GM12878 (cell line): ENCODE measurements at regions not wholly inside any gene's neighbourhood (a gene's known extent, or its start where the extent isn't known, plus 50 kb on each side); places are given as distances from the start of the nearest gene placed in this dataset.
A peak's percentile ranks its signal among the peaks of the same experiment; 100 is the strongest.

Experiments
- ATAC-seq: fragments of 200-7000 bp; cut with Tn5 transposase; 3 replicates; pipeline ENCODE4 v1.9.1; 2020; ENCODE audit warnings: mild to moderate bottlenecking, moderate library complexity
- BruUV-seq: library from RNA; stranded (reverse); fragments of 400-500 nt; replicated peaks from 2 replicates; lab custom pipeline; 2021; lab: Mats Ljungman, UMichigan
- CTCF ChIA-PET: fragments of 300-600 bp; sonication (Branson Sonifier 250); formaldehyde crosslinking; extraction: SDS; loops from one replicate; lab custom pipeline; 2021; ENCODE audit warnings: inconsistent platforms; lab: Yijun Ruan, JAX
- POLR2A ChIA-PET: fragments of 350-600 bp; formaldehyde crosslinking; extraction: SDS; loops from one replicate; lab custom pipeline; 2021; ENCODE audit warnings: inconsistent platforms; lab: Charles Lee
- RAD21 ChIA-PET: fragments of 300-600 bp; sonication (Branson Sonifier 250); formaldehyde crosslinking; loops from one replicate; lab custom pipeline; 2023; ENCODE audit warnings: antibody characterized with exemption; ENCODE audit not compliant: unreplicated experiment; lab: Charles Lee
- SMC1A ChIA-PET: fragments of 300-600 bp; sonication (Branson Sonifier 250); formaldehyde crosslinking; loops from one replicate; lab custom pipeline; 2023; ENCODE audit not compliant: unreplicated experiment, uncharacterized antibody; lab: Charles Lee
- DNase-seq: peaks from one replicate; pipeline ENCODE4 v3.0.0-alpha.2; 2011; ENCODE audit warnings: low read depth, low spot score
- FAIRE-seq: peaks from 3 replicates; lab custom pipeline; 2011; peaks lifted over from hg19 to GRCh38; lab: Jason Lieb, UNC
- H2AFZ ChIP-seq: 2 replicates; pipeline ENCODE4 v1.6.0; 2011; ENCODE audit warnings: low read depth, low read length, control low read depth; ENCODE audit not compliant: control insufficient read depth
- H3K27ac ChIP-seq: 2 replicates; pipeline ENCODE4 v1.5.1; 2011; ENCODE audit warnings: control low read depth; ENCODE audit not compliant: control insufficient read depth, insufficient read depth
- H3K27me3 ChIP-seq, 2 experiments: replicated peaks in 1 of 2; 2 replicates each; pipeline versions ENCODE4 v1.6.0 to v1.6.1; 2011; ENCODE audit warnings: low read length in 1 of 2; ENCODE audit not compliant: control insufficient read depth in 2 of 2, insufficient read depth in 2 of 2
- H3K36me3 ChIP-seq, 2 experiments: 2 replicates each; pipeline ENCODE4 v1.5.1; 2011; ENCODE audit warnings: low read length in 1 of 2; ENCODE audit not compliant: control insufficient read depth in 2 of 2, insufficient read depth in 2 of 2
- H3K4me1 ChIP-seq: 2 replicates; pipeline ENCODE4 v1.6.1; 2011; ENCODE audit warnings: mild to moderate bottlenecking, low read length, moderate library complexity, mixed read lengths; ENCODE audit not compliant: control insufficient read depth, insufficient read depth
- H3K4me2 ChIP-seq: 2 replicates; pipeline ENCODE4 v1.6.0; 2011; ENCODE audit warnings: control low read depth; ENCODE audit not compliant: control insufficient read depth, insufficient read depth
- H3K4me3 ChIP-seq: fragments of 200-600 bp; sonication (generic); 2 replicates; pipeline ENCODE4 v1.5.1; 2016
- H3K79me2 ChIP-seq: 2 replicates; pipeline ENCODE4 v1.6.0; 2011; ENCODE audit warnings: low read length; ENCODE audit not compliant: control insufficient read depth, insufficient read depth
- H3K9ac ChIP-seq: 2 replicates; pipeline ENCODE4 v1.8.0; 2011; ENCODE audit warnings: low read length, control low read depth, mixed read lengths; ENCODE audit not compliant: control insufficient read depth, insufficient read depth
- H3K9me3 ChIP-seq: replicated peaks from 3 replicates; pipeline ENCODE4 v1.5.1; 2011; ENCODE audit warnings: mild to moderate bottlenecking, low read length; ENCODE audit not compliant: control insufficient read depth, insufficient read depth
- H4K20me1 ChIP-seq: 2 replicates; pipeline ENCODE4 v1.6.0; 2011; ENCODE audit not compliant: control insufficient read depth, insufficient read depth
- BCL11A ChIP-seq: IDR thresholded peaks from 2 replicates; pipeline ENCODE4 v1.6.1; 2011; ENCODE audit warnings: low read depth, low read length
- IRF5 ChIP-seq: fragments of 450-650 bp; IDR thresholded peaks from 2 replicates; pipeline ENCODE4 v1.6.1; 2017; ENCODE audit warnings: borderline replicate concordance
- JUND ChIP-seq: IDR thresholded peaks from 2 replicates; pipeline ENCODE4 v1.6.1; 2012; ENCODE audit warnings: low read depth, mild to moderate bottlenecking, low read length, improper control_type of control experiment, moderate library complexity
- RAD21 ChIP-seq: IDR thresholded peaks from 2 replicates; pipeline ENCODE4 v1.6.1; 2011; ENCODE audit warnings: mild to moderate bottlenecking, low read depth, low read length, moderate library complexity; ENCODE audit not compliant: insufficient read depth
- SP1 ChIP-seq: IDR thresholded peaks from one replicate; pipeline ENCODE4 v1.6.1; 2011; ENCODE audit warnings: low read depth, low read length
- ZBTB11 ChIP-seq: fragments of 450-650 bp; formaldehyde crosslinking; IDR thresholded peaks from 2 replicates; pipeline ENCODE4 v1.5.0; 2022; ENCODE audit warnings: mild to moderate bottlenecking, missing genetic modification characterization
- WGBS: methylation state at CpG from one replicate; pipeline ENCODE4 v1.1.6; 2016; ENCODE audit warnings: low lambda C conversion rate; ENCODE audit not compliant: insufficient replicate concordance, insufficient coverage; ENCODE audit errors: missing lambda C conversion rate; 5-methylcytosine and 5-hydroxymethylcytosine counted together
- in situ Hi-C: fragments of 300-500 bp; cut with MboI; formaldehyde crosslinking; loops from 9 replicates; pipeline ENCODE4 v1.14.3; 2018; ENCODE audit warnings: mixed read lengths
- intact Hi-C: fragments of 100-400 bp; cut with micrococcal nuclease; formaldehyde crosslinking; loops from one replicate; pipeline ENCODE4 v1.14.2; 2022; ENCODE audit not compliant: unreplicated experiment

- H4K20me1 ChIP-seq: no peaks in the 10 kb centered on the region
- intact Hi-C loops (no loop called here), in situ Hi-C loops (no loop called here)
- H3K9me3 ChIP-seq: no peaks in the 10 kb centered on the region
- no peak overlapping the region for H3K27ac ChIP-seq
- H3K79me2 ChIP-seq: no peaks in the 10 kb centered on the region
- BruUV-seq: no TSS peak
- H3K4me1 ChIP-seq: no peaks in the 10 kb centered on the region
- no peak overlapping the region for H3K4me2 ChIP-seq
- ATAC-seq (no peak), FAIRE-seq (no peak), DNase-seq (no peak)
- 25% methylated on average over 7 of the region's 7 CpGs for WGBS
- H3K27me3 ChIP-seq: no peaks in the 10 kb centered on the region
- H3K36me3 ChIP-seq: no peaks in the 10 kb centered on the region
- ChIA-PET POLR2A (no interaction called here), RAD21 (no interaction called here), SMC1A (no interaction called here), CTCF (no interaction called here)
- TF ChIP-seq JUND: no peak
- no peak for TF ChIP-seq BCL11A
- no peak for TF ChIP-seq IRF5
- no peak for TF ChIP-seq SP1
- no peak overlapping the region for H3K9ac ChIP-seq
- no peak overlapping the region for H3K4me3 ChIP-seq
- no peak overlapping the region for H2AFZ ChIP-seq
These were observed 266.3 kb upstream of the PPFIA2 start for GRCh38 chr12:82025462-82025861.

- Histone ChIP-seq H4K20me1 (no peaks in the 10 kb centered on the region), H3K27me3 (no peaks in the 10 kb centered on the region), H3K4me1 (no peaks in the 10 kb centered on the region), H3K9me3 (no peaks in the 10 kb centered on the region), H2AFZ (no peak overlapping the region), H3K4me2 (no peak overlapping the region), H3K36me3 (no peaks in the 10 kb centered on the region), H3K9ac (no peak overlapping the region), H3K4me3 (no peak overlapping the region), H3K79me2 (no peaks in the 10 kb centered on the region), H3K27ac (no peak overlapping the region)
- no TSS peak for BruUV-seq
- intact Hi-C loops: loop anchor here (5.0 kb wide), 1 partner anchor 67 kb away; no protein-coding TSS in a partner anchor
- DNase-seq: no peak
- TF ChIP-seq RAD21 (0 out of 2 replicates have a peak, but pooled peaks have one; percentile 14), ZBTB11 (CRISPR knock-in tag) (no peak)
- SMC1A ChIA-PET: no interaction called here
- CTCF ChIA-PET: no interaction called here
- ATAC-seq: no peak
- no peak for FAIRE-seq
- RAD21 ChIA-PET: no interaction called here
- in situ Hi-C loops: no loop called here
- POLR2A ChIA-PET: no interaction called here
These were observed 260.4 kb upstream of the PPFIA2 start for GRCh38 chr12:82019533-82019932.
